ENCODE measurements at regions not wholly inside any gene's neighbourhood (a gene's known extent, or its start where the extent isn't known, plus 50 kb on each side); places are given as distances from the start of the nearest gene placed in this dataset.
"Not testable (repeated sequence)": the region's sequence is repeated elsewhere in the genome, so short reads cannot be mapped to it uniquely, and the experiment has no call there.

GRCh38 chr1:232726048-232726779 is 79.0 kb upstream of the MAP10 start:
- no peak overlapping the region for H3K4me3 Mint-ChIP-seq
- H3K4me1 Mint-ChIP-seq (ENCODE audit: low read depth) = peaks cover 11% of the 10 kb centered on the region
- H3K9me3 Mint-ChIP-seq = no peaks in the 10 kb centered on the region
- intact Hi-C loops (cut with micrococcal nuclease) = no loop called here
- H3K27ac Mint-ChIP-seq = no peak overlapping the region
- no peaks in the 10 kb centered on the region for H3K27me3 Mint-ChIP-seq
- no peaks in the 10 kb centered on the region for H3K36me3 Mint-ChIP-seq (ENCODE audit: low read depth)

- Mint-ChIP-seq H3K27ac (no peak overlapping the region), H3K9me3 (no peaks in the 10 kb centered on the region), H3K4me3 (no peak overlapping the region), H3K36me3 (ENCODE audit: low read depth) (no peaks in the 10 kb centered on the region), H3K27me3 (no peaks in the 10 kb centered on the region), H3K4me1 (ENCODE audit: low read depth) (peaks cover 11% of the 10 kb centered on the region)
- intact Hi-C loops (cut with micrococcal nuclease) = no loop called here
These were observed 76.5 kb upstream of the MAP10 start for GRCh38 chr1:232728507-232729263.

GRCh38 chr1:232732344-232732910 is 72.8 kb upstream of the MAP10 start:
- no peaks in the 10 kb centered on the region for H3K27me3 Mint-ChIP-seq
- no peaks in the 10 kb centered on the region for H3K36me3 Mint-ChIP-seq (ENCODE audit: low read depth)
- no peaks in the 10 kb centered on the region for H3K4me1 Mint-ChIP-seq (ENCODE audit: low read depth)
- no peak overlapping the region for H3K4me3 Mint-ChIP-seq
- no peaks in the 10 kb centered on the region for H3K9me3 Mint-ChIP-seq
- no peak overlapping the region for H3K27ac Mint-ChIP-seq
- intact Hi-C loops (cut with micrococcal nuclease) = no loop called here

- H3K4me3 Mint-ChIP-seq = no peak overlapping the region
- no peaks in the 10 kb centered on the region for H3K27me3 Mint-ChIP-seq
- peaks cover 19% of the 10 kb centered on the region for H3K9me3 Mint-ChIP-seq
- H3K4me1 Mint-ChIP-seq (ENCODE audit: low read depth) = no peaks in the 10 kb centered on the region
- intact Hi-C loops (cut with micrococcal nuclease) = no loop called here
- H3K36me3 Mint-ChIP-seq (ENCODE audit: low read depth) = no peaks in the 10 kb centered on the region
- H3K27ac Mint-ChIP-seq = no peak overlapping the region
These were observed 67.3 kb upstream of the MAP10 start for GRCh38 chr1:232737917-232738316.

GRCh38 chr1:232743999-232744398 is 61.2 kb upstream of the MAP10 start:
- Mint-ChIP-seq H3K4me3 (no peak overlapping the region), H3K36me3 (ENCODE audit: low read depth) (peaks cover 5% of the 10 kb centered on the region), H3K9me3 (peaks cover 47% of the 10 kb centered on the region), H3K4me1 (ENCODE audit: low read depth) (no peaks in the 10 kb centered on the region), H3K27ac (no peak overlapping the region), H3K27me3 (no peaks in the 10 kb centered on the region)
- intact Hi-C loops (cut with micrococcal nuclease) = no loop called here

- intact Hi-C loops (cut with micrococcal nuclease) = no loop called here
- no peak overlapping the region for H3K27ac Mint-ChIP-seq
- H3K36me3 Mint-ChIP-seq (ENCODE audit: low read depth) = peaks cover 7% of the 10 kb centered on the region
- H3K27me3 Mint-ChIP-seq = no peaks in the 10 kb centered on the region
- H3K4me3 Mint-ChIP-seq = no peak overlapping the region
- H3K9me3 Mint-ChIP-seq = peaks cover 47% of the 10 kb centered on the region
- no peaks in the 10 kb centered on the region for H3K4me1 Mint-ChIP-seq (ENCODE audit: low read depth)
These were observed 60.4 kb upstream of the MAP10 start for GRCh38 chr1:232744847-232745246.

GRCh38 chr1:232745698-232746097 is 59.5 kb upstream of the MAP10 start:
- H3K4me3 Mint-ChIP-seq; H3K27me3 Mint-ChIP-seq; H3K27ac Mint-ChIP-seq; H3K4me1 Mint-ChIP-seq (ENCODE audit: low read depth); H3K36me3 Mint-ChIP-seq (ENCODE audit: low read depth); intact Hi-C loops (cut with micrococcal nuclease): not testable (repeated sequence)
- peaks cover 40% of the 10 kb centered on the region for H3K9me3 Mint-ChIP-seq

GRCh38 chr1:232748910-232749368 is 56.3 kb upstream of the MAP10 start:
- intact Hi-C loops (cut with micrococcal nuclease) = no loop called here
- Mint-ChIP-seq H3K27me3 (no peaks in the 10 kb centered on the region), H3K36me3 (ENCODE audit: low read depth) (peaks cover 7% of the 10 kb centered on the region), H3K27ac (no peak overlapping the region), H3K4me1 (ENCODE audit: low read depth) (peaks cover 13% of the 10 kb centered on the region), H3K9me3 (peaks cover 35% of the 10 kb centered on the region), H3K4me3 (no peak overlapping the region)

- H3K4me1 Mint-ChIP-seq (ENCODE audit: low read depth) = peaks cover 13% of the 10 kb centered on the region
- H3K9me3 Mint-ChIP-seq = peaks cover 31% of the 10 kb centered on the region
- intact Hi-C loops (cut with micrococcal nuclease) = no loop called here
- H3K4me3 Mint-ChIP-seq = no peak overlapping the region
- H3K27ac Mint-ChIP-seq = no peak overlapping the region
- H3K27me3 Mint-ChIP-seq = no peaks in the 10 kb centered on the region
- peaks cover 7% of the 10 kb centered on the region for H3K36me3 Mint-ChIP-seq (ENCODE audit: low read depth)
These were observed 53.6 kb upstream of the MAP10 start for GRCh38 chr1:232751393-232752140.

- Mint-ChIP-seq H3K4me3 (no peak overlapping the region), H3K9me3 (peaks cover 23% of the 10 kb centered on the region), H3K4me1 (ENCODE audit: low read depth) (peaks cover 13% of the 10 kb centered on the region), H3K27me3 (no peaks in the 10 kb centered on the region), H3K36me3 (ENCODE audit: low read depth) (peaks cover 7% of the 10 kb centered on the region), H3K27ac (no peak overlapping the region)
- intact Hi-C loops (cut with micrococcal nuclease) = no loop called here
These were observed 52.9 kb upstream of the MAP10 start for GRCh38 chr1:232752365-232752764.

GRCh38 chr1:232754930-232755329 is 50.3 kb upstream of the MAP10 start:
- Mint-ChIP-seq H3K4me3 (no peak overlapping the region), H3K36me3 (ENCODE audit: low read depth) (no peaks in the 10 kb centered on the region), H3K9me3 (no peaks in the 10 kb centered on the region), H3K4me1 (ENCODE audit: low read depth) (peaks cover 13% of the 10 kb centered on the region), H3K27me3 (no peaks in the 10 kb centered on the region), H3K27ac (no peak overlapping the region)
- intact Hi-C loops (cut with micrococcal nuclease) = no loop called here
